Fibroblast of the conjunctiva (primary cell): ENCODE measurements at regions not wholly inside any gene's neighbourhood (a gene's known extent, or its start where the extent isn't known, plus 50 kb on each side); places are given as distances from the start of the nearest gene placed in this dataset.
A peak's percentile ranks its signal among the peaks of the same experiment; 100 is the strongest.

Experiments
- DNase-seq: peaks from one replicate; pipeline ENCODE4 v3.0.0-alpha.2; 2010; ENCODE audit warnings: low read depth

DNA sequence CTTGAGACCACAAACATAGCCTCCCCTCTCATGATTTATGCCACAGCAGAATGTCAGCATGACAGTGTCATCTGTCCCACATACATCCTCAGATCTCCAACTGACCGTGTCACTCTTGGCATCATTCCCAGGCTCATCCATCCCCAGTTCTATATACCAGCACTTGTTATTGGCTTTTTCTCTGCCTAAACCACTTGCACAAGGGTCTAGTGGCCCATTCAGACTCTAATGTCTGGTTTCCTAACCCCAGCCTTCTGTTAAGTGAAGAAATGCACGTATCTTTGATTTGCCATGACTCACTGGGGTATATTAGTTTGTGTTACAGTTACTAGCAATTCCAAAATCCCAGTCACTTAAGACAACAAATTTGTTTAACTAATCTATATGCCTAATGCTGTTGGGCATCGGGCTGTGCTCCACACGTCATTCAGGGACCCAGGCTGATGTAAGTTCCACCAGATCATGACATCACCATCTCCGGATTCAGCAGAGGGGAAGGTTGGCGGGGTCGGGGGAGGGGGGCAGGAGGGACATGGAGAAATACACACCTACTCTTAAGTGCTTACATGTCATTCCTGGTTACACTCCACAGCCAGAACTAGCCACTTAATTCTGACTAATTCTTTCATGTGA lies 517.4 kb downstream of the BUD13 start:
- DNase-seq, result no peak

DNA sequence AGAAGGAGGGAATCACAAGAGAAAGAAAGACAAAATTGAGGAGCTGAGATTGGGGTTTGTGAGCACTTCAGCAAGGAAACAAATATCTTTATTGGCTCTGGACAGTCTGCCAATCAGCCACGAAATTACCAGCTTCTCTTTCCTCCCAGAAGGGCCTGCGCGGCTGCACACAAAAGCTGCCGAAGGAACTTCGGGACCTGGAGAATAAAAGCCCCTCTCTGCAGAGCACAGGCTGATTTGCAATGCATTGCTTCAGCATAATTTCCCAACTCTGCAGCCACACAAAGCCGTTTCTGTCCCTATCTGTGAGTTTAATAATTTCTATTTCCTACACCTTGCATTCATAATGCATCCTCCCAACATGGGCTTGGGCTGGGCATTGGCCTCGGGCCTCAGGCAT lies 522.6 kb downstream of the BUD13 start:
- DNase-seq, result no peak

DNA sequence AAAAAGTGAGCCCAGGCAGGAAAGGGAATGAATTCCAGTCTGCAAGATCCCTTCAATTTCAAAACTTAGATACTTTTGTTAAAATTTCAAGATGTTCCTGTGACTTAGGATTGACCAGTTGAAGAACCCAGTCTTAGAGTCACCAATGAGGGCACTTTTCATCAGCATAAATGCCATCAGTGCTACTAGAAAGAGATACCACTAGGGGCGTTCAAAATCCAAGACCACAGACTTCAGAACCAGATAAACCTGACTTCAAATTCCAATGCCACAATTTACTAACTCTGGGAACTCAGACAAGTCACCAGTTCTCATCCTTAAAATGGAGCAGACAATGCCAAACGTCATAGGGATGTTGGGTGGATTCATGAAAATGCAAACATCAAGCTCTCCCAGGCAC lies 523.2 kb downstream of the BUD13 start:
- DNase-seq, result no peak

DNA sequence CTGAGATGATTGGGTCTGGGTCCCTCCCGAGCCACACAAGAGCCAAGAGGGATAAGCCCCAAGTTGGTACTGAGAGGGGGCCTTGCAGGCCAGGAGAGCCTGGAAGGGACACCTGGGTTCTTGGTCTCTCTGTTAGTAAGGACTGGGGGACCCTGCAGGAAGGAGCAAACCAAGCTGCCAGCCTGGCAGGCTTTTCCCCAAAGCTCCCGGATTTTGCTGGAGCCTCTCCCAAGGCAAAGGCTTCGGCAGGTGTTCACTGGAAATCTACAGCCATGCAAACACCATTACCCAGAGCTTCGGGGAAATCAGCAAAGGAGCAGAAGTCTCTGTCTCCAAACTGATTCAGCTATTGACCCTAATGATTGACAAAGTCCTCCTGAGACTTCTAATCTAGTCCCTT lies 527.9 kb downstream of the BUD13 start:
- DNase-seq, result no peak

DNA sequence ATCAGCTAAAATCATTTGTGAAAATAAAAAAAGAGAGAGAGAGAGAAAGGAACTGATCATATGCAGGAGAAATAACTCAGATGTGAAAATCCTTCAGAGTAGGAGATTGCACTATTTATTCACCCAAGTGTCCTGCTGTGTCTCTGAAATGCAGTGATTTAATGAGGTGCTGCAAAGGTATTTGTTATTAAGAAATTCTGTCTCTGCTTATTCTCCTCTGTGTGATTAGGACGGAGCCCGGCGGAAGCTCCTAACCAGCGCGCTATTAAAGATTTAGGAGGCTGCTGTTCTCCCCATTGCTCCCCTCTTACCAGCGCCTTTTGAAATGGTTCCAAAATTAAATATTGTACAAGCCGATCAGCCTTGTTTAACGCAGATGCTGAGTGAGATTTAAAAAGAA lies 528.3 kb downstream of the BUD13 start:
- no peak for DNase-seq

DNA sequence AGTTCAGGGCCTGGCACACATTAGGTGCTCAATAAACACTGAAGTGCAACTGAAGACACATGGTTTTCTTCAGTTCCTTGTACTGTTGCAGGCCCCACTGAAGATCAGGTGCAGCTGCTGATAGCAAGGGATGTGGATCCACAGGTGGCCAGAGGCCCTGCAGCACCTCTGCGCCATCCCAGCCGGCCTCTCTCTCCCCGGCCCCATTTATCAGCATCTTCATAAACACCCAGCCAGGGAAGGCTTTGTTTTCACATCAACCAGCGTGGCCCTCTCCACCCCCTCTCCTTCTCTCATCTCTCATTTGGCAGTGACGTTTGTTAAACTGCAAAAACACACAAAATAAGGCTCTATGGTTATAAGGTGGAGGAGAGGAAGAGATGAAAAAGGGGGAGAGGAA lies 528.8 kb downstream of the BUD13 start:
- no peak for DNase-seq

DNA sequence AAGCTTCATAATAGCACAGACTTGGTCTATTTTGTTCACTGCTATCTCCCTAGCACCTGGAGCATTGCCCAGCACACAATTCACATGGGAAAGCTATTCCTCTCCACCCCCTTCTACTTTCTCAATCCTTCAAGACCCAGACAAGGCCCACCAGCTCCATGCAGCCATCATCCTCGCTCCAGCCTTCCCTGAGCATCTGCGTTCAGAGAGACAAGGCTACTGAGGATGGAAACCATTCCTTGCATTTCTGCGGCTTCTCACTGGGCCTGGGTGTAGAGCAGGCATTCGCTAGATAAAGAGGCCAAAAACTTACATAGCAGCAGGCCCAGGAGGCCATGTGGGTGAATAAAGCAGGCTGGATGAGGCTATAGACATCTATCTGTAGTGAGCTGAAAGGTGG lies 530.8 kb downstream of the BUD13 start:
- DNase-seq, result no peak

DNA sequence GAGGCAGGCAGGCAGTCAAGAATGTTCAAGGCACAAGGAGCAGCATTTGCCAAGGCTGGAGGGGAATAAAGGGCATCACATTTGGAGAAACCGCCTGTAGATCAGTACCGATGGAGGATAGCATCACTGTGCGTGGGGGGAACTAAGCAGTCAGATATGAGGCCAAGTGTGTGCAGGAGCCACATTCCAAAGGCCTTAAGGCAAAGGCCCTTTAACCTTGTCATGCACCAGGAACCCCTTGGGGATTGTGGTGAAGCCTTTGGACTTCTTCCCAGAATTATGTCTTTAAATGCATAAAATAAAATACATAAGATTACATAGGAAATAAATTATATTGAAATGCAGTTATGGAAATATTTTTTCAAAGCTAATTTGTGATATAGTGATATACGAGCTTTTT lies 532.1 kb downstream of the BUD13 start:
- DNase-seq, result peak; percentile 14

DNA sequence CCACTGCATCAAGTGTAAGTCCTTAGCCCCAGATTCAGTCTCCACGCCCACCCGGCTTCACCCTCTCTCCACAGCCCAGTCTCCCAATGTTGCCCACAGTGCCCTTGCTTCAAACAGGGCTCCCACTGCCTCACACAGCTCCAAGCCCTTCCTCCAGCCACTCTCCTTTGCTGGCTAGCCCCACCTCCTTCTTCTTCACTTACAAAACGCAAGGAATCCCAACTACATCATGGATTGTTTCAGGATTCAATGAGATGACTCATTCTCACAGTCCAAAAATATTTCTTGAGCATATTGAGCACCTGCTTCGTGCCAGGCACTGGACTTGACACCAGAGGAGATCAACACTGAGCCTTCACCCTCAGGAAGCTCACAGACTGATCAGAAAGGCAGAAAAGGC lies 533.5 kb downstream of the BUD13 start:
- DNase-seq, result no peak

DNA sequence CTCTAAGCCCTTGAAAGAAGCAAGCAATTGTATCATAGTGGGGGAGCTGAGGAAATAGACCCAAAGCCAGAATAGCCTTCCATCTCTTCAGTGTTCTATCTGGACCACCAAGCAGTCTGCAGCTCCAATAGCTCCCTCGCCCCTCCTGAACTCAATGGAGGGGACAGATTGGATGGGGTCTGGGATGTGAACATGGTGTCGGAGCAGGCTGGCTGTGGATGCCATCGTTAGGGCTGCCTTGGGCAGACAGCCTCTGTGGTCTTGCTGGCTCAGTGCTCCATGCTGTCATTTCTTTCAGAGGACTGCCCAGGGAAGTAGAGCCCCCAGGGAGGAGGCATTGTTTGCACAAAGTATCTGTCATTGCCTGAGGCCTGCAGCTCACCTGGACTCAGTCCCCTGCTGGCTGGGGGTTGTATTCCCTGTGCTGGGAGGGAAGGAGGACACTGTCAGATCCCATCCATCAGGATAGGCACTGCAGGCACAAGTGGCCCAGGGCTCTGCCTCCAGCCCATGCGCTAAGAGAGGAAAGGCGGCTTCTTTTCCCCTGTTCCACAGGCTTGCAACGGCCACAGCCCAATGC lies 537.7 kb downstream of the BUD13 start:
- DNase-seq, result no peak

DNA sequence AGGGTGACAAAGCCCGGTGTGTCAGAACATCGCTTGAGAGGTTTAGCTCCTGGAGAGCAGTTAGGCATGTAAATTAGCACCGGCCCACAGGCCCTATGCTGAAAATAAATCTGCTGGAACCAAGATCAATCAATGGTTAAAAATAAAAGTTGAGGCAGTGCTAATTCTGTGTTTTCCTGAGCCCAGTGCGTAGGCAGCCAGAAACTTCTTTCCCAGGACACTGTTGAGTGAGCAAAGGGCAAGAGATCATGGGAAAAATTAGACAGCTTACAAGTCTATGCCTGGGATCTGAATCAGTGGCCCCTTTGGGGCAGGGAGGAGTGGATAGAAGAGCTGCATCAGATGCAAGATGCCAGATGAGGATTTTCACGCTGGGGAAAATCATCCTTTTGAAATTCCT lies 539.2 kb downstream of the BUD13 start:
- DNase-seq, result no peak

DNA sequence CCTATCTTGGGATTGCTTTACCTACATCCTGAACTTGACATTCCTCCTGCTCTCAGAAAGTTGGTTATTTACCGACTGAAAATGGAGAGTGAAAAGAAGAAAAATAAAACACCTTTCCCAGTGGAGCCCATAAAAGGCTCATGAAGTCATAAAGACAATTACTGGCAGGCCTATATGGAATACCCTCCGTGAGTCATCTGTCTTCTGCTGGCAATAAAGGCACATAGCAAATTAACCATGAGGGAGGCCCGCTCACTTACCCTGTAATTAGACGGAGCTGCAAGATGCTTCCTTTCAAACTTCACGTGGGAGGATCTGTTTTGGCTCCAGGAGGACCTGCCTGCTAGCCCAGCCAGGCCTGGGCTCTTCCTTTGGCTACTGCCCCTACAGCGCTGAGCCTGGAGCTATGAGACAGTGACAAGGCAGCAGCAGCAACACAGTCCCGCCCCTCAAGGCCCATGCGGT lies 540.4 kb downstream of the BUD13 start:
- no peak for DNase-seq

DNA sequence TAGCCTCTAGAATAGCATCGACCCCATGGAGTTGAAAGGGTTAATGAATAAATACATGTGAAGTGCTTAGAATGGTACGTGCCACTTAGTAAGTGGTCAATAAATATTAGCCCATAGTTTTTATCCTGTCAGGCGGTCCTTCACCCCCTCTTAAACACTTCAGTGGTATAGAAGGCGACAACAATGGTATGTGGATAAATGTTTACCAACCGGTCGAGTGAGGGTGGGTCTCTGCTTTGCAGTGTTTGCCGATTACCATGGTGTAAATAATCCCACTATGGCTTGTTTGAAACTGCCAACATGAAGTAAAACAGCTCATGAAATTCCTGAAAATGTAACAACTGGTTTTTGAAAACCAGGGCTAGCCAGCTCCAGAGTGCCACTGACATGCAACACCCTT lies 541.2 kb downstream of the BUD13 start:
- DNase-seq, result no peak

DNA sequence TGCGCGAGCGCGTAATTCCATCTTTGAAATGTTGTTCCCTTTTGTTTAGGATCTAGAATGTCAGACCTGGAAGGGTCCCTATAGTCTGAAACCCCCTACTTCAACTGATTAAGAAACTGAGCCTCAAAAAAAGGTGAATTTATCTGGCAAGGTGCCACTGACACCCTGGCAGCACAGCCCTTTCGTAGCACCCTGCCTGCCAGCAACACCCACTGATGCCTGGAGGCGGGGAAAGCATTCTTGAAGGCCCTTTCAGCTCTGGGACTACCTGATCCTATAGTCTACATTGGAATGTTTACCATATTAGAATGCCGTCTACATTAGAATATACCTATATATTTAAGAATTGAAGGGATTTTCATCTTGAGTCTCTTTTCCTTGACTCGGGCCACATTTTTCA lies 542.3 kb downstream of the BUD13 start:
- no peak for DNase-seq

DNA sequence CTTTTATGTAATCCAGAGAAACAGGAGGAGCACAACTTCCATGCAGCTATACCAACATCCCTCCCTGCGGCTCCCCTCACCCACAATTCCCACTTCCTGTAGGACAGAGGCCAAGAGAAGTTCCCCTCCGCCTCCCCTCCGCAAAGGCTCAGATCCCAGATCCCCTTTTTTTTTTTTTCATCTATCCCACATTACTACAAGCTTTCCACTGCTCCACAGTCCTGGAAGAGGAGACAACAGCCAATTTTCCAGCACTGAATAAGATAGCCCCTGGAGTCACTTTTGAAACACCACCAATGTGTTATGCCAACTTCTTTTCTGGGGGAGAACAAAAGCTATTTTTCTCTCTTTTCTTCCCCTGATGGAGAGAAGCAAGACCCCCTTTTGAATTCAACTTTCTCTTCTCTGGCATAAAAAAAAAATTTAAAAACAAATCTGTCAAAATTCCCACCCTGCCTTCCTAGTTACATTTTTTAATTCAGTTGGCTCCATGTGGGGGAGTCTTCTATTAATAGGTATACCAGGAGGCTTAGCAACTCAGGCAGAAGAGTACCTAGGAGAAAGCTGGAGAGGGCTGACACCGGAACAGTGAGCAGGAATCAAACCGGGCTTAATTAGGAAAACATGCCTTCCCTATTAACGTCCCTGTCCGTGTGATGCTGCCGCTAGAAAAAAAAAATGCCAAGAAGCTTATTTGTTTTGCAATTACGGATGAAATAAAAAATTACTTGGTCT lies 543.4 kb downstream of the BUD13 start:
- no peak for DNase-seq

DNA sequence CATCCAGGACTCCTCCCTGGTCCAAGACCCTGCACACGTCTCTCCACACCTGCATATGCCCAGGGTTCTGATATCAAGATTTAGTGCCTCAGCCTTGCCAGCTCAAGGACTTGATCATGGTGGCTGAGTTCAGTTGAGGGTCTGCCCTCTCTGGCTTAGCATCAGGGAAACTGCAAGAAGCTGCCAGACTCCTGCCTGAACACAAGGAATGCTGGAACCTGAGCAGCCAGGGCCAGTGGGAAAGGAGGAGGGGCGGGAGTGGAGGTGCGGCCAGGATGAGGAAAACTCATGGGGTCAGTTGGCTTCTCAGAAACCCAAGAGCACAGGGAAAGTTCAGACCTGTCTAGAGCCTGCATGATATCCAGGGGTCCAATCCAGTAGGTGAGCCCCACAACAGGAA lies 546.1 kb downstream of the BUD13 start:
- DNase-seq, result no peak

DNA sequence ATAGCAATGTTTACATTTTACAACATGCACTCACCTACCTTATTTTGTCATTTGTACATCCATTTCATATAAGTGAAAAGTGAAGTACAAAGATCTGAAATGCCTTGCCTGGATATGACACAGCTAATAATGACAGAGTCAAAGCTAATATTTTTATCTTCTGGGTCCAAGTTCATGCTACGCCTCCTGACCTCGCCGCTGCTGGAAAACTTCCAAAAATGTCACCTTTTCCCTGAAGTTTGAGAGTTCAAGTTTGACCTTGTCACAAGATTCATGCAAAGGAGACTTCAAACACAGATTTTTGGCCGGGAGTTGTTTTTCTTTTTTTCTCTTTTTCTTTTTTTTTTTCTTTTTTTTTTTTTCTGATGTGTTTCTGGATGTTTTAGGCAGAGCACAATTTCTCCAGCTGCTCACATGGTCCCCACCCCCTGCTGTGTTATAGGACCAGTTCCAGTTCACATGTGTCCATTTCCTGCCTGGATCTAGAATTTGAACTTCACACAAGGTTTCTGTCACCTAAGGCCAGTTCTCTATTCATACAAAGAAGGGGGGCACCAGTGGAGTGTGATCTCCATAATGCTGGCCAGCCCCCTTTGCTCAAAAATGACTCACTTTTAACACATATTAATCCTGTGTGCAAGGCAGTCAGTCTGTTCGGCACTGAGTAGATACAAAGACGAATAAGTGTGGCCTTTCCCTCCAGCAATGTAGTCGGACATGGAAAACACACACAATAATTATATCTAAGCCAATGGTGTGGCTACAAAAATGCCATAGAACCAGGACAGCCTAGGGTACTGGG lies 546.8 kb downstream of the BUD13 start:
- DNase-seq, result no peak

DNA sequence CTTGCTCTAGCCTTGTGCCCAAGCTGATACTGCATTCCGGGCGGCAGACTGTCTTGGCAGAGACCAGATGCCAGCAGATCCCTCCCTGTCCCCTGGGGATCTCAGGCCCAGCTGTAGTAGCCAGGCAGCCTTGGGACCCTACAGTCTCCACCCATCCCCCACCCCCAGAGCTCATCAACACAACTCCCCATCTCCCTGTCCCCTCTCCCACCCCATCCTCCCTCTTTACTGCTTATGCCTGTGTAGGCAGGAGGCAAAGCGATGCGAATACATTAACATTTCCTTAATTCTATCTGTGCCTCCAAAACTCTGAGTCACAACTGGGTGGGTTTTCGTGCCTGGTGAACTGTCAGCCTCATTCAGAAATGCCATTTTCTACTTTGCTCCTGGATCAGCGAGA lies 547.6 kb downstream of the BUD13 start:
- no peak for DNase-seq

DNA sequence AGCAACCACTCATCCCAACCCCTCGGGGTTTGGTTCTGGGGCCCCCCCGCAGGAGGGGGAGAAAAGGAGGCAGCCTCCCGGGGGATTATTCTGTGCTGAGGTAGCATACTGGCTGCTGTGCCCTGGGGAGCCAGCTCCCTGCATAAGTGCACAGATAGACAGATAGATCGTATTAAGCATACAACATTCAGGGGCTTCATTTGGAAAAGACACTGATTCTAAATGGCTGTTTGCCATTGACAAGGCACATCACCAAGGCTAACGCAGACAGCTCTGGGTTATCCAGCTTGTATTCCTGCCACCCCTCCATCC lies 547.9 kb downstream of the BUD13 start:
- DNase-seq, result no peak

DNA sequence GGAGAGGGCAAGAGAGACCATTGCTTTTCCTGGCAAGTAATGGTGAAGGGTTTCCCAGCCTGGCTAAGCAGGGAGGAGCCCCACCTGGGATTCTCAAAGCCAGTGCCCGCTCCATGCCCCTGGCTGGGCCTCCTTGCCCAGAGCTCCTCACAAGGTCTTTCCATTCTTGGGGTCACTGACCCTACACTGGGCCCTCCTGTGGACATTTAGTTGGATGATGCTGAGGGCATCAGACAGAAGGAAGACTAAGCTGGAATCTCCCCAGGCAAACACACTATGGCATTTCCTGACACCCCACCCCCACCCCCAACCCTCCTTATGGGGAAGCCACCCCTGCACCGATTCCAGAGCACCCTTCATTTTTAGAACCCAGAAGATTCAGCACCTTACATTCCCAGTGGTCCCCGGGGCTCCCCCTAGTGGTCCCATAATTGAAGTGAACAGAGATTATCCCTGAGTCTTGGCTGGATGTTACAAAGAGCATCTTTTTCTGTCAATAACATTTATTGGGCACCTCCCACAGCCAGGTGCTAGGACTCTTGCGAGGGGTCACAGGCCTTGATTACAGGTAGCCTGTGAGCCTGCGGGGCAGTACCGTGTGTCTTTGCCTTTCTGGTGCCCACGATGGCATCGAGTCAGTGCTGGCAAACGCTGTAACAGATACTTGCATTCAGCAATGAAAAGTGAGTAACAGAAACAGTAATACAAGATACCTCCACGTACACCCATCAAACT lies 548.5 kb downstream of the BUD13 start:
- peak; percentile 2 for DNase-seq

DNA sequence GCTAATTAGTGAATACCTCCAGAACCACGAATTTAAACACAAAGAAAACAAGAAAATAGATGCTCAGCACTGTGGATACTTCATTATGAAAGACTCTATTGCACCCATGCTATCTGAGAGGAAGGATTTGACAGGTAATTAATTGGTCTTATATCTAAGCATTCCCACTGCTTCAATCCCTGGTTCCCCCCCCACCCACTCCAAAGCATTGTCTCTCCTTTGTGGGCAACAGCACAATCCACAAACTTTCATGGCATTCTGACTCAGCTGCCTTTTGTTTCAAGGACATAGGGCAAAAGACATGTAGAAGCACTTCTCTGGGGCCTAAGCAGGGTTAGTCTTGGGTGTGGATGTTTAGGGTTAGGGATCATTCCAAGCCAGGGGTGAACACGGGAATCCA lies 551.4 kb downstream of the BUD13 start:
- DNase-seq, result no peak

DNA sequence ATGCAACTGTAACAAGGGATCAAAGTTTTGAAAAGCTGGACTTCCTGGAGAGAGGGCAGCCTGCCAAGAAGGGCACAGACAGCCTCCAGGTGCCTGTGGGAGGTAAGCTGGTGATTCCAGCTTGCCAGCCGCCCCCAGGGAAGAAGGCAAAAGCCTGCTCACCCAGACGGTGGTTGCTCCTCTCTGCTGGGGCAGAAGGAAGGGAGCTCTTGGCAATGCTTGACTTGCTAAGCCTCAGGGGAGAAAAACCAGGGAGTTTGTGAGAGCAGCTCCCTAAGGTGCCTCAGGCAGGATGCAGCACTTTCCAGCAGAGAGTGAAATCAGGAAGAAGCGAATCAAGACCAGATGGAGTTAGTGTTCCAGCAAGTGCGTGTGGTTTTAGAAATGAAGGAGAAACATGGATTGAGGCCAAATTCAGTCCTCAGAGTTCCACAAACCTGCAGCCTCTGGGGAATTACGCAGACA lies 553.6 kb downstream of the BUD13 start:
- no peak for DNase-seq
